Central memory CD8-positive, alpha-beta T cell (primary cell): ENCODE measurements at regions not wholly inside any gene's neighbourhood (a gene's known extent, or its start where the extent isn't known, plus 50 kb on each side); places are given as distances from the start of the nearest gene placed in this dataset.

Experiments used
- ATAC-seq: fragments of 150-1000 bp; cut with Tn5 transposase; replicated peaks from 2 replicates; pipeline ENCODE4 v1.10.0; 2022; ENCODE audit warnings: mild to moderate bottlenecking, moderate FRiP score, moderate number of reproducible peaks; ENCODE audit not compliant: poor library complexity, severe bottlenecking; ENCODE audit errors: extremely low read depth
- DNase-seq, 2 donors: peaks; one replicate each; pipeline ENCODE4 v3.0.0; 2021; ENCODE audit warnings: low spot score in 2 of 2
- H3K27ac Mint-ChIP-seq: one replicate; pipeline ENCODE4 v1.8.0; 2022; ENCODE audit warnings: low read depth, mild to moderate bottlenecking, moderate library complexity, mixed read lengths
- H3K27me3 Mint-ChIP-seq: one replicate; pipeline ENCODE4 v1.8.0; 2022; ENCODE audit warnings: mixed read lengths
- H3K36me3 Mint-ChIP-seq: one replicate; pipeline ENCODE4 v1.8.0; 2022; ENCODE audit warnings: mild to moderate bottlenecking, moderate library complexity, mixed read lengths; ENCODE audit not compliant: insufficient read depth
- H3K4me1 Mint-ChIP-seq: one replicate; pipeline ENCODE4 v1.8.0; 2022; ENCODE audit warnings: mixed read lengths
- H3K4me3 Mint-ChIP-seq: one replicate; pipeline ENCODE4 v1.8.0; 2022; ENCODE audit warnings: mild to moderate bottlenecking, moderate library complexity, mixed read lengths
- H3K9me3 Mint-ChIP-seq: one replicate; pipeline ENCODE4 v1.8.0; 2022; ENCODE audit warnings: mixed read lengths

- Mint-ChIP-seq H3K4me1 (no peaks in the 10 kb centered on the region), H3K27me3 (peaks cover 37% of the 10 kb centered on the region), H3K9me3 (no peaks in the 10 kb centered on the region), H3K36me3 (peaks cover 1% of the 10 kb centered on the region), H3K27ac (no peak overlapping the region), H3K4me3 (no peak overlapping the region)
- ATAC-seq = no peak
- no peak for DNase-seq
Observed at GRCh38 chr2:38427054-38427453, 50.0 kb upstream of the ATL2 start.
